Astrocyte of the cerebellum (primary cell): ENCODE measurements at regions not wholly inside any gene's neighbourhood (a gene's known extent, or its start where the extent isn't known, plus 50 kb on each side); places are given as distances from the start of the nearest gene placed in this dataset.
"Not testable (repeated sequence)": the region's sequence is repeated elsewhere in the genome, so short reads cannot be mapped to it uniquely, and the experiment has no call there.

Source experiments
- DNase-seq: peaks from one replicate; pipeline ENCODE4 v3.0.0-alpha.2; 2011; ENCODE audit warnings: low read depth
- H3K4me3 ChIP-seq: 2 replicates; pipeline ENCODE4 v1.5.1; 2011; ENCODE audit warnings: mild to moderate bottlenecking, low read depth, low read length, moderate library complexity
- in situ Hi-C: cut with HindIII; loops from 2 replicates; pipeline ENCODE4 v1.10.0; 2017; ENCODE audit warnings: low sequenced_read_pairs
- TF ChIP-seq, protein P1 (sequence below): IDR thresholded peaks from 2 replicates; pipeline ENCODE4 v1.5.1; 2012; ENCODE audit warnings: low read length, low read depth, moderate library complexity, mild to moderate bottlenecking; ENCODE audit errors: missing control alignments

GRCh38 chr3:118802325-118803095 is 232.1 kb downstream of the IGSF11 start:
- DNase-seq, result no peak
- no peak overlapping the region for H3K4me3 ChIP-seq
- TF ChIP-seq, protein P1, sequence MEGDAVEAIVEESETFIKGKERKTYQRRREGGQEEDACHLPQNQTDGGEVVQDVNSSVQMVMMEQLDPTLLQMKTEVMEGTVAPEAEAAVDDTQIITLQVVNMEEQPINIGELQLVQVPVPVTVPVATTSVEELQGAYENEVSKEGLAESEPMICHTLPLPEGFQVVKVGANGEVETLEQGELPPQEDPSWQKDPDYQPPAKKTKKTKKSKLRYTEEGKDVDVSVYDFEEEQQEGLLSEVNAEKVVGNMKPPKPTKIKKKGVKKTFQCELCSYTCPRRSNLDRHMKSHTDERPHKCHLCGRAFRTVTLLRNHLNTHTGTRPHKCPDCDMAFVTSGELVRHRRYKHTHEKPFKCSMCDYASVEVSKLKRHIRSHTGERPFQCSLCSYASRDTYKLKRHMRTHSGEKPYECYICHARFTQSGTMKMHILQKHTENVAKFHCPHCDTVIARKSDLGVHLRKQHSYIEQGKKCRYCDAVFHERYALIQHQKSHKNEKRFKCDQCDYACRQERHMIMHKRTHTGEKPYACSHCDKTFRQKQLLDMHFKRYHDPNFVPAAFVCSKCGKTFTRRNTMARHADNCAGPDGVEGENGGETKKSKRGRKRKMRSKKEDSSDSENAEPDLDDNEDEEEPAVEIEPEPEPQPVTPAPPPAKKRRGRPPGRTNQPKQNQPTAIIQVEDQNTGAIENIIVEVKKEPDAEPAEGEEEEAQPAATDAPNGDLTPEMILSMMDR, result no peak
- in situ Hi-C loops, result no loop called here

DNA sequence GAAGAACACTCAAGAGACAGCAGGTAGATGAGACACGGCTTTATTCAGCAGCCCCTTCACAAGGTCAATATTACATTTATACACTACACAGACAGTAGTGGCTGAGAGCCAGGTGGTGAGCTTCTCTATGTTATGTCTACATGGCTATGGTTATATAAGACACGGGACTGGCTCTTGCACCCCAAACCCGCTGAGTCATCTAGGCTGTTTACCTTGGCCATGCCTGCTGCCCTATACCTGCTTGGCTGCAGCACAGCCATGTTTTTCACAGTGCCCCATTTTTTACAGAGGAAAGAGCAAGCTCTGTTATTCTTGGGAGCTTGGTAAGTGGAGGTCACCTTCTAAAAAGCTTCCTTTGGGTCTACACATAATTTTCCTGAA is 231.6 kb downstream of the IGSF11 start:
- in situ Hi-C loops, result no loop called here
- TF ChIP-seq, protein P1, result no peak

GRCh38 chr3:118805007-118805406 is 229.6 kb downstream of the IGSF11 start:
- in situ Hi-C loops, result no loop called here
- no peak for DNase-seq
- H3K4me3 ChIP-seq, result no peak overlapping the region
- TF ChIP-seq, protein P1, result no peak

More for the DNA sequence above, 231.6 kb downstream of the IGSF11 start:
- no peak overlapping the region for H3K4me3 ChIP-seq
- DNase-seq, result no peak

DNA sequence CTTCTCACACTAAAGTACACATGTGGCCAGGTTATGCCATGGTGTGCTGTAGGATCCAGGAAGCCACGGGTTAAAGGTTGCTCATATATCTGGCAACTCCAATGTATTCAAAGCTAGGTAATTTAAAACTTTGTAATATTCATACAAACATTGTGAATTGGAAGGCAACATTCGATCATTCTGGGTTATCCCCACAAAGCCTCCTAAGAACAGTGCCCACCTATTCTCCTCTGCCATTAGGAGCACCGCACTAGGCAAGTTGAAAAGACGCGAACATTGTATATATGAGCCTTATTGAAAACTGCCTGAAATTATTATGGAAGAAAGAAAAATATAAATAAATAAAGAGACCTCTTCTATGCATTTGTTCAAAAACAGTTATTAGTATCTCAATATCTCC is 228.2 kb downstream of the IGSF11 start:
- DNase-seq, result no peak
- TF ChIP-seq, protein P1, result no peak
- no peak overlapping the region for H3K4me3 ChIP-seq
- in situ Hi-C loops, result no loop called here

- H3K4me3 ChIP-seq, DNase-seq, in situ Hi-C loops: not testable (repeated sequence)
Measured at GRCh38 chr3:118807349-118807748, 227.3 kb downstream of the IGSF11 start.

- in situ Hi-C loops, result no loop called here
- TF ChIP-seq, protein P1, result no peak
- DNase-seq, result no peak
- H3K4me3 ChIP-seq, result no peak overlapping the region
Measured at GRCh38 chr3:118808723-118809122, 225.9 kb downstream of the IGSF11 start.

DNA sequence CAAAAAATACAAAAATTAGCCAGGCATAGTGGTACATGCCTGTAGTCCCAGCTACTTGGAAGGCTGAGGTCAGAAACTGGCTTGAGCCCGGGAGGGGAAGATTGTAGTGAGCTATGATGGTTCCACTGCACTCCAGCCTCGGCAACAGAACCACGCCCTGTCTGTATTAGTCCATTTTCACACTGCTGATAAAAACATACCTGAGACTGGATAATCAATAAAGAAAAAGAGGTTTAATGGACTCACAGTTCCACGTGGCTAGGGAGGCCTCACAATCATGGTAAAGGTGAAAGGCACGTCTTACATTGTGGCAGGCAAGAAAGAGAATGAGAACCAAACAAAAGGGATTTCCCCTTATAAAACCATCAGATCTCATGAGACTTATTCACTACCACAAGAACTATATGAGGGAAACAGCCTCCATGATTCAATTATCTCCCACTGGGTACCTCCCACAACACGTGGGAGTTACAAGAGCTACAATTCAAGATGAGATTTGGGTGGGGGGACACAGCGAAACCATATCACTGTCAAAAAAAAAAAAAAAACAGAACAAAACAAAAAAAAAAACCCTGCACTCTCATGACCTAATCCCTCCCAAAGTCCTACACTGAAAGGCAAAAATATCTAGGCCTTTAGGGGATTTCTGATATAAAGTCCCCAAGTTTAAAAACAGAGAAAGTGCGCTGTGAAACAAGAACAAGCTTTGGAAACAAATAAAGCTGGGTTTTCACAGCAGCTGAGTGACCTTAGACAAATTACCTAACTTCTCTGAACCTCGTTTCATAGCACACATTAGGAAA is 224.7 kb downstream of the IGSF11 start:
- no peak for DNase-seq
- in situ Hi-C loops, result no loop called here
- TF ChIP-seq, protein P1, result no peak
- H3K4me3 ChIP-seq, result no peak overlapping the region
